Psoas muscle (tissue), 7 donors: ENCODE measurements at regions not wholly inside any gene's neighbourhood (a gene's known extent, or its start where the extent isn't known, plus 50 kb on each side); places are given as distances from the start of the nearest gene placed in this dataset.
"Not testable (repeated sequence)": the region's sequence is repeated elsewhere in the genome, so short reads cannot be mapped to it uniquely, and the experiment has no call there.

Source experiments
- ATAC-seq, 4 donors: fragments of 200-7000 bp; cut with Tn5 transposase; one replicate each; pipeline ENCODE4 v1.9.1; 2020; ENCODE audit warnings: moderate library complexity in 3 of 4, mild to moderate bottlenecking in 2 of 4
- DNase-seq, 2 donors: peaks; one replicate each; pipeline ENCODE4 v3.0.0-alpha.2; 2020
- H3K27ac ChIP-seq: fragments of 200-600 bp; one replicate; pipeline ENCODE4 v1.8.0; 2022
- H3K27me3 ChIP-seq, 3 donors: fragments of 200-600 bp in 1 of 3; one replicate each; pipeline versions ENCODE4 v1.6.1 to v1.8.0; 2013 to 2022; ENCODE audit warnings: low read length in 2 of 3, mild to moderate bottlenecking in 2 of 3, moderate library complexity in 1 of 3; ENCODE audit not compliant: insufficient read depth in 3 of 3
- H3K36me3 ChIP-seq, 2 donors: fragments of 200-600 bp in 1 of 2; one replicate each; pipeline versions ENCODE4 v1.6.1 to v1.8.0; 2013 to 2022; ENCODE audit warnings: low read depth in 1 of 2, mild to moderate bottlenecking in 1 of 2, moderate library complexity in 1 of 2; ENCODE audit not compliant: insufficient read depth in 1 of 2
- H3K4me1 ChIP-seq: fragments of 200-600 bp; one replicate; pipeline ENCODE4 v1.8.0; 2022
- H3K4me3 ChIP-seq: fragments of 200-600 bp; one replicate; pipeline ENCODE4 v1.8.0; 2022; ENCODE audit warnings: mild to moderate bottlenecking
- H3K9me3 ChIP-seq: fragments of 200-600 bp; one replicate; pipeline ENCODE4 v1.8.0; 2022
- CTCF ChIP-seq: fragments of 200-600 bp; IDR thresholded peaks from one replicate; pipeline ENCODE4 v1.8.0; 2022; ENCODE audit warnings: antibody characterized with exemption
- WGBS, 3 donors: extraction: QIAGEN DNeasy Blood & Tissue Kit; methylation state at CpG; one replicate each; pipeline versions ENCODE4 v1.1.6 to v1.1.7; 2013; 5-methylcytosine and 5-hydroxymethylcytosine counted together
- intact Hi-C, 2 donors: fragments of 100-400 bp; cut with DNase I; formaldehyde crosslinking; loops; one replicate each; pipeline versions ENCODE4 v1.11.0 to v1.14.2; 2022
- donor health status: healthy with polysubstance abuse.
- donor health status: DM: no; HTN: no; CAD: no; lungs with moderate emphysema.
- donor health status: Bipolar disorder and iron deficiency.
- donor health status: healthy.
- donor health status: DM: yes; HTN: yes; CAD: no.
- donor health status: DM: no; HTN: no; CAD: no.
- donor health status: DM: yes; HTN: yes; CAD: no.

GRCh38 chr1:219414250-219414649, 198.7 kb downstream of the ZC3H11B start:
- no peaks in the 10 kb centered on the region for H3K36me3 ChIP-seq
- TF ChIP-seq CTCF: no peak
- ATAC-seq: no peak
- 90 to 94% (median 92%) methylated on average over 4 of the region's 4 CpGs for WGBS, 3 donors
- no peaks in the 10 kb centered on the region for H3K9me3 ChIP-seq
- intact Hi-C loops: no loop called here
- no peak overlapping the region for H3K4me3 ChIP-seq
- H3K27me3 ChIP-seq: no peaks in the 10 kb centered on the region
- no peak overlapping the region for H3K27ac ChIP-seq
- peaks cover 4% of the 10 kb centered on the region for H3K4me1 ChIP-seq
- DNase-seq: no peak

- H3K9me3 ChIP-seq: no peaks in the 10 kb centered on the region
- intact Hi-C loops: no loop called here
- no peak for DNase-seq
- no peak overlapping the region for H3K4me3 ChIP-seq
- no peak for ATAC-seq
- TF ChIP-seq CTCF: no peak
- WGBS, 3 donors: 24 to 39% (median 24%) methylated on average over 1 of the region's 1 CpG
- H3K27ac ChIP-seq: no peak overlapping the region
- no peaks in the 10 kb centered on the region for H3K27me3 ChIP-seq
- H3K36me3 ChIP-seq: no peaks in the 10 kb centered on the region
- H3K4me1 ChIP-seq: peaks cover 4% of the 10 kb centered on the region
Measured at GRCh38 chr1:219413536-219413935, 199.4 kb downstream of the ZC3H11B start.

GRCh38 chr1:219412772-219413171, 200.1 kb downstream of the ZC3H11B start:
- no peak for ATAC-seq
- intact Hi-C loops: no loop called here
- TF ChIP-seq CTCF: no peak
- no peak for DNase-seq
- H3K4me3 ChIP-seq: no peak overlapping the region
- no peaks in the 10 kb centered on the region for H3K9me3 ChIP-seq
- H3K36me3 ChIP-seq: no peaks in the 10 kb centered on the region
- no peak overlapping the region for H3K27ac ChIP-seq
- WGBS, 3 donors: 76 to 87% (median 85%) methylated on average over 3 of the region's 3 CpGs
- H3K27me3 ChIP-seq: no peaks in the 10 kb centered on the region
- H3K4me1 ChIP-seq: peaks cover 4% of the 10 kb centered on the region

GRCh38 chr1:219410721-219411120, 202.2 kb downstream of the ZC3H11B start:
- H3K4me3 ChIP-seq, H3K36me3 ChIP-seq, DNase-seq, ATAC-seq, H3K27me3 ChIP-seq, intact Hi-C loops, H3K9me3 ChIP-seq, H3K4me1 ChIP-seq, H3K27ac ChIP-seq: not testable (repeated sequence)
- WGBS, 3 donors: 92 to 96% (median 92%) methylated on average over 6 to 17 of the region's 22 CpGs

- Histone ChIP-seq H3K36me3 (no peaks in the 10 kb centered on the region), H3K9me3 (no peaks in the 10 kb centered on the region), H3K27ac (no peak overlapping the region), H3K27me3 (no peaks in the 10 kb centered on the region), H3K4me3 (no peak overlapping the region), H3K4me1 (no peaks in the 10 kb centered on the region)
- WGBS, 3 donors: 71 to 91% (median 82%) methylated on average over 6 of the region's 6 CpGs
- intact Hi-C loops: no loop called here
- no peak for DNase-seq
- ATAC-seq: no peak
- no peak for TF ChIP-seq CTCF
Measured at GRCh38 chr1:219405531-219406331, 207.2 kb downstream of the ZC3H11B start.
